H9 (cell line): ENCODE measurements at regions not wholly inside any gene's neighbourhood (a gene's known extent, or its start where the extent isn't known, plus 50 kb on each side); places are given as distances from the start of the nearest gene placed in this dataset.

Experiments
- DNase-seq: peaks from one replicate; pipeline ENCODE4 v3.0.0-alpha.2; 2017
- H2AFZ ChIP-seq: one replicate; pipeline ENCODE4 v1.6.1; 2013; ENCODE audit warnings: mild to moderate bottlenecking, low read length, control low read depth, moderate library complexity
- H2AK5ac ChIP-seq: 2 replicates; pipeline ENCODE4 v1.6.1; 2013; ENCODE audit warnings: low read length, control low read depth, mixed read lengths; ENCODE audit not compliant: insufficient read length
- H2BK120ac ChIP-seq: one replicate; pipeline ENCODE4 v1.6.1; 2013; ENCODE audit warnings: low read depth, mild to moderate bottlenecking, low read length, control low read depth, inconsistent platforms; ENCODE audit not compliant: poor library complexity, severe bottlenecking
- H2BK12ac ChIP-seq: 2 replicates; pipeline ENCODE4 v1.6.1; 2013; ENCODE audit warnings: low read length, control low read depth, mixed read lengths, low read depth; ENCODE audit not compliant: insufficient read length
- H2BK15ac ChIP-seq: 2 replicates; pipeline ENCODE4 v1.6.1; 2013; ENCODE audit warnings: low read depth, low read length, control low read depth
- H2BK20ac ChIP-seq: one replicate; pipeline ENCODE4 v1.6.1; 2013; ENCODE audit warnings: low read depth, mild to moderate bottlenecking, low read length, control low read depth, inconsistent platforms; ENCODE audit not compliant: poor library complexity, severe bottlenecking
- H2BK5ac ChIP-seq: 2 replicates; pipeline ENCODE4 v1.6.1; 2013; ENCODE audit warnings: low read length, control low read depth, mixed read lengths; ENCODE audit not compliant: insufficient read length
- H3K14ac ChIP-seq: 2 replicates; pipeline ENCODE4 v1.6.1; 2013; ENCODE audit warnings: low read length, control low read depth; ENCODE audit not compliant: insufficient read depth
- H3K18ac ChIP-seq: 2 replicates; pipeline ENCODE4 v1.6.1; 2013; ENCODE audit warnings: low read depth, mild to moderate bottlenecking, mixed read lengths, low read length, control low read depth; ENCODE audit not compliant: insufficient read length
- H3K23ac ChIP-seq: 2 replicates; pipeline ENCODE4 v1.6.1; 2013; ENCODE audit warnings: low read length, control low read depth, mixed read lengths, low read depth; ENCODE audit not compliant: insufficient read length
- H3K23me2 ChIP-seq: 2 replicates; pipeline ENCODE4 v1.6.1; 2013; ENCODE audit warnings: low read depth, mild to moderate bottlenecking, mixed read lengths, low read length, control low read depth; ENCODE audit not compliant: insufficient read length, poor library complexity, severe bottlenecking
- H3K27ac ChIP-seq: 2 replicates; pipeline ENCODE4 v1.5.1; 2013; ENCODE audit warnings: low read length, control low read depth, mixed read lengths, low read depth; ENCODE audit not compliant: insufficient read length
- H3K27me3 ChIP-seq: 2 replicates; pipeline ENCODE4 v1.6.1; 2013; ENCODE audit warnings: low read length, control low read depth, inconsistent platforms; ENCODE audit not compliant: insufficient read depth
- H3K4ac ChIP-seq: 2 replicates; pipeline ENCODE4 v1.6.1; 2013; ENCODE audit warnings: low read depth, mild to moderate bottlenecking, control low read depth, inconsistent platforms, low read length, moderate library complexity
- H3K4me1 ChIP-seq: 2 replicates; pipeline ENCODE4 v1.6.1; 2013; ENCODE audit warnings: low read length, control low read depth, inconsistent platforms; ENCODE audit not compliant: insufficient read depth
- H3K4me2 ChIP-seq: 2 replicates; pipeline ENCODE4 v1.6.1; 2013; ENCODE audit warnings: low read length, control low read depth, mixed read lengths; ENCODE audit not compliant: insufficient read length, insufficient read depth
- H3K56ac ChIP-seq: 2 replicates; pipeline ENCODE4 v1.6.1; 2013; ENCODE audit warnings: low read depth, mild to moderate bottlenecking, mixed read lengths, low read length, control low read depth; ENCODE audit not compliant: insufficient read length
- H3K79me1 ChIP-seq: 2 replicates; pipeline ENCODE4 v1.6.1; 2013; ENCODE audit warnings: low read depth, mild to moderate bottlenecking, moderate library complexity, low read length, control low read depth, inconsistent platforms; ENCODE audit not compliant: insufficient read depth, poor library complexity, severe bottlenecking
- H3K79me2 ChIP-seq: 2 replicates; pipeline ENCODE4 v1.6.1; 2013; ENCODE audit warnings: low read length, control low read depth, inconsistent platforms; ENCODE audit not compliant: insufficient read depth
- H3K9ac ChIP-seq: 2 replicates; pipeline ENCODE4 v1.6.1; 2013; ENCODE audit warnings: low read length, control low read depth, mixed read lengths; ENCODE audit not compliant: insufficient read length; ENCODE audit errors: extremely low read depth
- H3K9me3 ChIP-seq: one replicate; pipeline ENCODE4 v1.6.1; 2013; ENCODE audit warnings: low read depth, low read length, inconsistent platforms; ENCODE audit not compliant: control insufficient read depth
- H3T11ph ChIP-seq: one replicate; pipeline ENCODE4 v1.6.1; 2013; ENCODE audit warnings: mild to moderate bottlenecking, low read length, control low read depth, inconsistent platforms
- H4K20me1 ChIP-seq: one replicate; pipeline ENCODE4 v1.6.1; 2013; ENCODE audit not compliant: control insufficient read depth, insufficient read length, insufficient read depth
- H4K5ac ChIP-seq: 2 replicates; pipeline ENCODE4 v1.6.1; 2013; ENCODE audit warnings: low read depth, mild to moderate bottlenecking, mixed read lengths, low read length, control low read depth; ENCODE audit not compliant: insufficient read length
- H4K8ac ChIP-seq: replicated peaks from 2 replicates; pipeline ENCODE4 v1.6.1; 2013; ENCODE audit warnings: low read length, control low read depth, mixed read lengths, low read depth; ENCODE audit not compliant: insufficient read length
- H4K91ac ChIP-seq: 2 replicates; pipeline ENCODE4 v1.6.1; 2013; ENCODE audit warnings: low read depth, mild to moderate bottlenecking, moderate library complexity, mixed read lengths, low read length, control low read depth; ENCODE audit not compliant: insufficient read length
- H3K27ac Mint-ChIP-seq, 3 experiments: 2 replicates in 2 of 3; 3 replicates in 1 of 3; pipeline ENCODE4 v1.8.0; 2020 to 2021; ENCODE audit warnings: mixed read lengths in 3 of 3, mild to moderate bottlenecking in 1 of 3, moderate library complexity in 1 of 3
- H3K27me3 Mint-ChIP-seq: 2 replicates; pipeline ENCODE4 v1.8.0; 2021; ENCODE audit warnings: low read depth, mild to moderate bottlenecking, moderate library complexity, mixed read lengths
- H3K36me3 Mint-ChIP-seq, 3 experiments: 2 replicates in 2 of 3; 3 replicates in 1 of 3; pipeline ENCODE4 v1.8.0; 2020 to 2021; ENCODE audit warnings: low read depth in 3 of 3, mixed read lengths in 3 of 3; ENCODE audit not compliant: insufficient read depth in 1 of 3
- H3K4me1 Mint-ChIP-seq, 2 experiments: 2 replicates each; pipeline ENCODE4 v1.8.0; 2020; ENCODE audit warnings: mixed read lengths in 2 of 2
- H3K4me3 Mint-ChIP-seq, 2 experiments: 2 replicates in 1 of 2; 3 replicates in 1 of 2; pipeline ENCODE4 v1.8.0; 2020 to 2021; ENCODE audit warnings: mild to moderate bottlenecking in 2 of 2, mixed read lengths in 2 of 2, moderate library complexity in 1 of 2
- H3K9me3 Mint-ChIP-seq, 2 experiments: 2 replicates in 1 of 2; 3 replicates in 1 of 2; pipeline ENCODE4 v1.8.0; 2020; ENCODE audit warnings: mild to moderate bottlenecking in 2 of 2, mixed read lengths in 2 of 2, moderate library complexity in 1 of 2
- CTCF ChIP-seq: fragments of 200-600 bp; sonication (generic); conservative IDR thresholded peaks from 3 replicates; pipeline ENCODE4 v1.8.0; 2021; ENCODE audit warnings: antibody characterized with exemption, mild to moderate bottlenecking
- WGBS: extraction: QIAGEN DNeasy Blood & Tissue Kit; methylation state at CpG from one replicate; pipeline ENCODE4 v1.1.7; 2013; ENCODE audit warnings: missing lambda C conversion rate, low lambda C conversion rate, mixed read lengths; ENCODE audit not compliant: insufficient read length; ENCODE audit errors: extremely low coverage; 5-methylcytosine and 5-hydroxymethylcytosine counted together

- Histone ChIP-seq H2BK15ac (no peak overlapping the region), H3T11ph (no peak overlapping the region), H3K27ac (no peak overlapping the region), H3K4me2 (no peak overlapping the region), H2BK5ac (no peak overlapping the region), H2AFZ (no peak overlapping the region), H3K14ac (no peak overlapping the region), H3K9ac (no peak overlapping the region), H2BK20ac (no peak overlapping the region), H3K23me2 (no peaks in the 10 kb centered on the region), H3K4ac (no peak overlapping the region), H2BK12ac (no peak overlapping the region), H4K91ac (no peak overlapping the region), H2BK120ac (no peak overlapping the region), H3K56ac (no peak overlapping the region), H3K9me3 (no peaks in the 10 kb centered on the region), H2AK5ac (no peak overlapping the region), H3K4me1 (no peaks in the 10 kb centered on the region), H3K27me3 (no peaks in the 10 kb centered on the region), H3K79me2 (no peaks in the 10 kb centered on the region), H4K5ac (no peak overlapping the region), H4K20me1 (no peaks in the 10 kb centered on the region), H3K79me1 (no peaks in the 10 kb centered on the region), H4K8ac (no peak overlapping the region), H3K18ac (no peak overlapping the region), H3K23ac (no peak overlapping the region)
- Mint-ChIP-seq H3K27me3 (no peaks in the 10 kb centered on the region), H3K9me3 (peaks cover 0 to 4% of the 10 kb centered on the region in 2 experiments; a peak in 2 of 5 replicates), H3K4me3 (no peak overlapping the region), H3K36me3 (no peaks in the 10 kb centered on the region), H3K27ac (no peak overlapping the region), H3K4me1 (peaks cover 10 to 12% of the 10 kb centered on the region in 2 experiments)
- no peak for DNase-seq
- WGBS: no CpG with 5 or more reads among the region's 3 CpGs
- no peak for TF ChIP-seq CTCF
Measured at GRCh38 chr4:36665985-36666527, 384.6 kb downstream of the DTHD1 start.
